SH-SY5Y (cell line): ENCODE measurements at regions not wholly inside any gene's neighbourhood (a gene's known extent, or its start where the extent isn't known, plus 50 kb on each side); places are given as distances from the start of the nearest gene placed in this dataset.

ENCODE experiments used
- GATA2 ChIP-seq: IDR thresholded peaks from 2 replicates; pipeline ENCODE4 v1.6.1; 2011; ENCODE audit warnings: mild to moderate bottlenecking, low read depth, low read length
- GATA3 ChIP-seq: IDR thresholded peaks from 2 replicates; pipeline ENCODE4 v1.6.1; 2011; ENCODE audit warnings: low read depth, mild to moderate bottlenecking, low read length, moderate library complexity

GRCh38 chrX:9326369-9326768 lies 138.5 kb upstream of the TBL1X start:
- TF ChIP-seq GATA2 (no peak), GATA3 (no peak)
